DND-41 (cell line): ENCODE measurements at regions not wholly inside any gene's neighbourhood (a gene's known extent, or its start where the extent isn't known, plus 50 kb on each side); places are given as distances from the start of the nearest gene placed in this dataset.

ENCODE experiments used
- EZH2 ChIP-seq: IDR thresholded peaks from 3 replicates; pipeline ENCODE4 v1.6.1; 2012; ENCODE audit warnings: borderline replicate concordance, low read depth, mild to moderate bottlenecking, moderate library complexity, low read length, inconsistent platforms; ENCODE audit not compliant: severe bottlenecking
- TF ChIP-seq, protein P1 (sequence below): IDR thresholded peaks from 2 replicates; pipeline ENCODE4 v1.5.1; 2012; ENCODE audit warnings: borderline replicate concordance, low read length, moderate library complexity, mild to moderate bottlenecking; ENCODE audit not compliant: poor library complexity, severe bottlenecking; ENCODE audit errors: extremely low read depth

DNA sequence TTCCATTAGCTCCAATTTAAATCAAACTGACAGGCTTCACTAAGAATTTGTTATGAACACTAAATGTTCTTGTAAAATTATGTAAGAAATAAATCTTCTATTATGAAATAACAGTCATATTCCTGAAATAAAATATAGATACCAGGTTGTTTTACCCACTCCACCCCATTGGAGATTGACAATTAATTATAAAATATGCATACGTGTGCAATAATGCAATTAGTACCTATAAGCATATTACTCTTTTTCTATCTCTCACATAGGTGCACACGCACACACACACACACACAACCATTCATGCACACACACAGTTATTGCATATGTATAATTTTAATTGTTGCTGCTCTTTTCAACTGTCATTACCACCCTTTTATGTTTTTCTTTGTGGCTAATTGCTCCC, 395.7 kb downstream of the SLITRK5 start:
- TF ChIP-seq, protein P1, sequence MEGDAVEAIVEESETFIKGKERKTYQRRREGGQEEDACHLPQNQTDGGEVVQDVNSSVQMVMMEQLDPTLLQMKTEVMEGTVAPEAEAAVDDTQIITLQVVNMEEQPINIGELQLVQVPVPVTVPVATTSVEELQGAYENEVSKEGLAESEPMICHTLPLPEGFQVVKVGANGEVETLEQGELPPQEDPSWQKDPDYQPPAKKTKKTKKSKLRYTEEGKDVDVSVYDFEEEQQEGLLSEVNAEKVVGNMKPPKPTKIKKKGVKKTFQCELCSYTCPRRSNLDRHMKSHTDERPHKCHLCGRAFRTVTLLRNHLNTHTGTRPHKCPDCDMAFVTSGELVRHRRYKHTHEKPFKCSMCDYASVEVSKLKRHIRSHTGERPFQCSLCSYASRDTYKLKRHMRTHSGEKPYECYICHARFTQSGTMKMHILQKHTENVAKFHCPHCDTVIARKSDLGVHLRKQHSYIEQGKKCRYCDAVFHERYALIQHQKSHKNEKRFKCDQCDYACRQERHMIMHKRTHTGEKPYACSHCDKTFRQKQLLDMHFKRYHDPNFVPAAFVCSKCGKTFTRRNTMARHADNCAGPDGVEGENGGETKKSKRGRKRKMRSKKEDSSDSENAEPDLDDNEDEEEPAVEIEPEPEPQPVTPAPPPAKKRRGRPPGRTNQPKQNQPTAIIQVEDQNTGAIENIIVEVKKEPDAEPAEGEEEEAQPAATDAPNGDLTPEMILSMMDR: no peak
- TF ChIP-seq EZH2: no peak
